C4-2B (cell line): ENCODE measurements at regions not wholly inside any gene's neighbourhood (a gene's known extent, or its start where the extent isn't known, plus 50 kb on each side); places are given as distances from the start of the nearest gene placed in this dataset.

ENCODE experiments used
- CTCF ChIP-seq: fragments of 450-650 bp; conservative IDR thresholded peaks from 2 replicates; pipeline ENCODE4 v1.5.1; 2017; ENCODE audit warnings: mild to moderate bottlenecking
- ZFX ChIP-seq: fragments of 450-650 bp; IDR thresholded peaks from 2 replicates; pipeline ENCODE4 v1.6.1; 2017

DNA sequence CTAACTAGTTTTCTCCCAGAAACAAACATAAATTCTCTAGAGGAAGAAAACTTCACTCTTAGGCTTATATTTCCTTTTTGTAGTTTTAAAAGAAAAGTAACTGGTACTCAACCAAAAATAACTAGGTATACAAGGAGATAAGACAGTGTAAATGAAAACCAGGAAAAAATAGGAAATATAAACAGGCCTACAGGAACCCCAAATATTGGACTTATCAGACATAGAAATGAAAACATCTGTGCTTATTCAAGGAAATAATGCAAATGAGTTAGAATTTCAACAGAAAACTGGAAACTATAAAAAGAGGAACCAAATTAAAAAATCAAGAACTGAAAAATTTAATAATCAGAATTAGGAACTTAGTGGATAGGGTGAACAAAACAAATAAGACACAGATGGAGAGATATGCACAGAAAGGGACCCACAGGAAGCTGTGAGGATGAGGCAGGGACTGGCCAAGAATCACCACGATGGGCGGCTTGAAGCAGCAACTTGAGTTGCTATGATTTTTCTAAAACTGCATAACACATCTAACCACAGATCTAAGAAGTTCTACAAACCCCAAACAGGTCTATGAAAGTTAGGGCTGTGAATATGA, 67.5 kb upstream of the ACTRT2 start:
- no peak for TF ChIP-seq CTCF
- no peak for TF ChIP-seq ZFX
